H9 (cell line): ENCODE measurements at regions not wholly inside any gene's neighbourhood (a gene's known extent, or its start where the extent isn't known, plus 50 kb on each side); places are given as distances from the start of the nearest gene placed in this dataset.

Experiments used
- DNase-seq: peaks from one replicate; pipeline ENCODE4 v3.0.0-alpha.2; 2017
- H2AFZ ChIP-seq: one replicate; pipeline ENCODE4 v1.6.1; 2013; ENCODE audit warnings: mild to moderate bottlenecking, low read length, control low read depth, moderate library complexity
- H2AK5ac ChIP-seq: 2 replicates; pipeline ENCODE4 v1.6.1; 2013; ENCODE audit warnings: low read length, control low read depth, mixed read lengths; ENCODE audit not compliant: insufficient read length
- H2BK120ac ChIP-seq: one replicate; pipeline ENCODE4 v1.6.1; 2013; ENCODE audit warnings: low read depth, mild to moderate bottlenecking, low read length, control low read depth, inconsistent platforms; ENCODE audit not compliant: poor library complexity, severe bottlenecking
- H2BK12ac ChIP-seq: 2 replicates; pipeline ENCODE4 v1.6.1; 2013; ENCODE audit warnings: low read length, control low read depth, mixed read lengths, low read depth; ENCODE audit not compliant: insufficient read length
- H2BK15ac ChIP-seq: 2 replicates; pipeline ENCODE4 v1.6.1; 2013; ENCODE audit warnings: low read depth, low read length, control low read depth
- H2BK20ac ChIP-seq: one replicate; pipeline ENCODE4 v1.6.1; 2013; ENCODE audit warnings: low read depth, mild to moderate bottlenecking, low read length, control low read depth, inconsistent platforms; ENCODE audit not compliant: poor library complexity, severe bottlenecking
- H2BK5ac ChIP-seq: 2 replicates; pipeline ENCODE4 v1.6.1; 2013; ENCODE audit warnings: low read length, control low read depth, mixed read lengths; ENCODE audit not compliant: insufficient read length
- H3K14ac ChIP-seq: 2 replicates; pipeline ENCODE4 v1.6.1; 2013; ENCODE audit warnings: low read length, control low read depth; ENCODE audit not compliant: insufficient read depth
- H3K18ac ChIP-seq: 2 replicates; pipeline ENCODE4 v1.6.1; 2013; ENCODE audit warnings: low read depth, mild to moderate bottlenecking, mixed read lengths, low read length, control low read depth; ENCODE audit not compliant: insufficient read length
- H3K23ac ChIP-seq: 2 replicates; pipeline ENCODE4 v1.6.1; 2013; ENCODE audit warnings: low read length, control low read depth, mixed read lengths, low read depth; ENCODE audit not compliant: insufficient read length
- H3K23me2 ChIP-seq: 2 replicates; pipeline ENCODE4 v1.6.1; 2013; ENCODE audit warnings: low read depth, mild to moderate bottlenecking, mixed read lengths, low read length, control low read depth; ENCODE audit not compliant: insufficient read length, poor library complexity, severe bottlenecking
- H3K27ac ChIP-seq: 2 replicates; pipeline ENCODE4 v1.5.1; 2013; ENCODE audit warnings: low read length, control low read depth, mixed read lengths, low read depth; ENCODE audit not compliant: insufficient read length
- H3K27me3 ChIP-seq: 2 replicates; pipeline ENCODE4 v1.6.1; 2013; ENCODE audit warnings: low read length, control low read depth, inconsistent platforms; ENCODE audit not compliant: insufficient read depth
- H3K4ac ChIP-seq: 2 replicates; pipeline ENCODE4 v1.6.1; 2013; ENCODE audit warnings: low read depth, mild to moderate bottlenecking, control low read depth, inconsistent platforms, low read length, moderate library complexity
- H3K4me1 ChIP-seq: 2 replicates; pipeline ENCODE4 v1.6.1; 2013; ENCODE audit warnings: low read length, control low read depth, inconsistent platforms; ENCODE audit not compliant: insufficient read depth
- H3K4me2 ChIP-seq: 2 replicates; pipeline ENCODE4 v1.6.1; 2013; ENCODE audit warnings: low read length, control low read depth, mixed read lengths; ENCODE audit not compliant: insufficient read length, insufficient read depth
- H3K56ac ChIP-seq: 2 replicates; pipeline ENCODE4 v1.6.1; 2013; ENCODE audit warnings: low read depth, mild to moderate bottlenecking, mixed read lengths, low read length, control low read depth; ENCODE audit not compliant: insufficient read length
- H3K79me1 ChIP-seq: 2 replicates; pipeline ENCODE4 v1.6.1; 2013; ENCODE audit warnings: low read depth, mild to moderate bottlenecking, moderate library complexity, low read length, control low read depth, inconsistent platforms; ENCODE audit not compliant: insufficient read depth, poor library complexity, severe bottlenecking
- H3K79me2 ChIP-seq: 2 replicates; pipeline ENCODE4 v1.6.1; 2013; ENCODE audit warnings: low read length, control low read depth, inconsistent platforms; ENCODE audit not compliant: insufficient read depth
- H3K9ac ChIP-seq: 2 replicates; pipeline ENCODE4 v1.6.1; 2013; ENCODE audit warnings: low read length, control low read depth, mixed read lengths; ENCODE audit not compliant: insufficient read length; ENCODE audit errors: extremely low read depth
- H3K9me3 ChIP-seq: one replicate; pipeline ENCODE4 v1.6.1; 2013; ENCODE audit warnings: low read depth, low read length, inconsistent platforms; ENCODE audit not compliant: control insufficient read depth
- H3T11ph ChIP-seq: one replicate; pipeline ENCODE4 v1.6.1; 2013; ENCODE audit warnings: mild to moderate bottlenecking, low read length, control low read depth, inconsistent platforms
- H4K20me1 ChIP-seq: one replicate; pipeline ENCODE4 v1.6.1; 2013; ENCODE audit not compliant: control insufficient read depth, insufficient read length, insufficient read depth
- H4K5ac ChIP-seq: 2 replicates; pipeline ENCODE4 v1.6.1; 2013; ENCODE audit warnings: low read depth, mild to moderate bottlenecking, mixed read lengths, low read length, control low read depth; ENCODE audit not compliant: insufficient read length
- H4K8ac ChIP-seq: replicated peaks from 2 replicates; pipeline ENCODE4 v1.6.1; 2013; ENCODE audit warnings: low read length, control low read depth, mixed read lengths, low read depth; ENCODE audit not compliant: insufficient read length
- H4K91ac ChIP-seq: 2 replicates; pipeline ENCODE4 v1.6.1; 2013; ENCODE audit warnings: low read depth, mild to moderate bottlenecking, moderate library complexity, mixed read lengths, low read length, control low read depth; ENCODE audit not compliant: insufficient read length
- H3K27ac Mint-ChIP-seq, 3 experiments: 2 replicates in 2 of 3; 3 replicates in 1 of 3; pipeline ENCODE4 v1.8.0; 2020 to 2021; ENCODE audit warnings: mixed read lengths in 3 of 3, mild to moderate bottlenecking in 1 of 3, moderate library complexity in 1 of 3
- H3K27me3 Mint-ChIP-seq: 2 replicates; pipeline ENCODE4 v1.8.0; 2021; ENCODE audit warnings: low read depth, mild to moderate bottlenecking, moderate library complexity, mixed read lengths
- H3K36me3 Mint-ChIP-seq, 3 experiments: 2 replicates in 2 of 3; 3 replicates in 1 of 3; pipeline ENCODE4 v1.8.0; 2020 to 2021; ENCODE audit warnings: low read depth in 3 of 3, mixed read lengths in 3 of 3; ENCODE audit not compliant: insufficient read depth in 1 of 3
- H3K4me1 Mint-ChIP-seq, 2 experiments: 2 replicates each; pipeline ENCODE4 v1.8.0; 2020; ENCODE audit warnings: mixed read lengths in 2 of 2
- H3K4me3 Mint-ChIP-seq, 2 experiments: 2 replicates in 1 of 2; 3 replicates in 1 of 2; pipeline ENCODE4 v1.8.0; 2020 to 2021; ENCODE audit warnings: mild to moderate bottlenecking in 2 of 2, mixed read lengths in 2 of 2, moderate library complexity in 1 of 2
- H3K9me3 Mint-ChIP-seq, 2 experiments: 2 replicates in 1 of 2; 3 replicates in 1 of 2; pipeline ENCODE4 v1.8.0; 2020; ENCODE audit warnings: mild to moderate bottlenecking in 2 of 2, mixed read lengths in 2 of 2, moderate library complexity in 1 of 2
- WGBS: extraction: QIAGEN DNeasy Blood & Tissue Kit; methylation state at CpG from one replicate; pipeline ENCODE4 v1.1.7; 2013; ENCODE audit warnings: missing lambda C conversion rate, low lambda C conversion rate, mixed read lengths; ENCODE audit not compliant: insufficient read length; ENCODE audit errors: extremely low coverage; 5-methylcytosine and 5-hydroxymethylcytosine counted together
- TF ChIP-seq, protein P1 (sequence below): fragments of 200-600 bp; sonication (generic); conservative IDR thresholded peaks from 3 replicates; pipeline ENCODE4 v1.8.0; 2021; ENCODE audit warnings: antibody characterized with exemption, mild to moderate bottlenecking

- no peak overlapping the region for H3K4me2 ChIP-seq
- no peak overlapping the region for H3K4ac ChIP-seq
- no peak overlapping the region for H2AK5ac ChIP-seq
- H2BK120ac ChIP-seq = no peak overlapping the region
- no peaks in the 10 kb centered on the region for H3K9me3 ChIP-seq
- no peak overlapping the region for H4K5ac ChIP-seq
- no peak overlapping the region for H3K4me3 Mint-ChIP-seq
- DNase-seq = no peak
- H2BK15ac ChIP-seq = no peak overlapping the region
- no peak overlapping the region for H3K23ac ChIP-seq
- no peak overlapping the region for H2BK12ac ChIP-seq
- no peak overlapping the region for H2BK20ac ChIP-seq
- no peak overlapping the region for H4K91ac ChIP-seq
- H3K9me3 Mint-ChIP-seq = peaks cover 2 to 17% of the 10 kb centered on the region in 2 experiments; a peak in 4 of 5 replicates
- H3K23me2 ChIP-seq = no peaks in the 10 kb centered on the region
- H3K79me1 ChIP-seq = no peaks in the 10 kb centered on the region
- no peaks in the 10 kb centered on the region for H4K20me1 ChIP-seq
- WGBS = no CpG with 5 or more reads among the region's 9 CpGs
- H3K27ac Mint-ChIP-seq = no peak overlapping the region
- TF ChIP-seq, protein P1, sequence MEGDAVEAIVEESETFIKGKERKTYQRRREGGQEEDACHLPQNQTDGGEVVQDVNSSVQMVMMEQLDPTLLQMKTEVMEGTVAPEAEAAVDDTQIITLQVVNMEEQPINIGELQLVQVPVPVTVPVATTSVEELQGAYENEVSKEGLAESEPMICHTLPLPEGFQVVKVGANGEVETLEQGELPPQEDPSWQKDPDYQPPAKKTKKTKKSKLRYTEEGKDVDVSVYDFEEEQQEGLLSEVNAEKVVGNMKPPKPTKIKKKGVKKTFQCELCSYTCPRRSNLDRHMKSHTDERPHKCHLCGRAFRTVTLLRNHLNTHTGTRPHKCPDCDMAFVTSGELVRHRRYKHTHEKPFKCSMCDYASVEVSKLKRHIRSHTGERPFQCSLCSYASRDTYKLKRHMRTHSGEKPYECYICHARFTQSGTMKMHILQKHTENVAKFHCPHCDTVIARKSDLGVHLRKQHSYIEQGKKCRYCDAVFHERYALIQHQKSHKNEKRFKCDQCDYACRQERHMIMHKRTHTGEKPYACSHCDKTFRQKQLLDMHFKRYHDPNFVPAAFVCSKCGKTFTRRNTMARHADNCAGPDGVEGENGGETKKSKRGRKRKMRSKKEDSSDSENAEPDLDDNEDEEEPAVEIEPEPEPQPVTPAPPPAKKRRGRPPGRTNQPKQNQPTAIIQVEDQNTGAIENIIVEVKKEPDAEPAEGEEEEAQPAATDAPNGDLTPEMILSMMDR = no peak
- peaks cover 10 to 31% (median 11%) of the 10 kb centered on the region in 3 experiments for H3K36me3 Mint-ChIP-seq
- no peak overlapping the region for H3K14ac ChIP-seq
- H4K8ac ChIP-seq = no peak overlapping the region
- H3K79me2 ChIP-seq = 0 out of 2 replicates have a peak, but pooled peaks cover 2% of the 10 kb centered on the region
- peaks cover 4% of the 10 kb centered on the region; the same call in 1 of the 2 replicates for H3K4me1 ChIP-seq
- no peak overlapping the region for H3K9ac ChIP-seq
- no peak overlapping the region for H3K56ac ChIP-seq
- H2BK5ac ChIP-seq = no peak overlapping the region
- no peak overlapping the region for H3K18ac ChIP-seq
- H3T11ph ChIP-seq = no peak overlapping the region
- peaks cover 29 to 35% of the 10 kb centered on the region in 2 experiments for H3K4me1 Mint-ChIP-seq
- H3K27me3 Mint-ChIP-seq = no peaks in the 10 kb centered on the region
- no peak overlapping the region for H2AFZ ChIP-seq
- no peaks in the 10 kb centered on the region for H3K27me3 ChIP-seq
- H3K27ac ChIP-seq = no peak overlapping the region
Measured at GRCh38 chr6:167437888-167438484, 113.1 kb downstream of the TTLL2 start.
